ENCODE measurements at regions not wholly inside any gene's neighbourhood (a gene's known extent, or its start where the extent isn't known, plus 50 kb on each side); places are given as distances from the start of the nearest gene placed in this dataset.

DNA sequence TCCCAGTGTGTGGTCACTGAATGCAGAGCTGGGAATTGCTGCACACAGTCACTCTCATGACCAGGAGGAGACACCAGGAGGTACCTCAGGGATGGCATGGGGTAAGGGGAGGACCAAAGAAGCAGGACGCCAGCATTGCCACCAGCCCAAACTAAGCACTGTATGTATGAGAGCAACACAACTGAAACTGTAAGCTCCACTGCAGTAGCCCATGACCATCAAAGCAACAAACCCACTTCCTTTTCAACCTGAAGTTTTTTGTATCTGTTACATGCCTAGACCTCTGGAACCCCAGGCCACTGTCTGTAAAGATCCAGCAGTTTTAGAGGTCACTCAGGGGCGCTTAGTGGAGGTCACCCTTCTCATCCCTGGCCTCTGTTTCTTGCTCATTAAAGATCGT lies 164.3 kb downstream of the SETD4 start:
- no peak for DNase-seq (ENCODE audit: low read depth)

DNA sequence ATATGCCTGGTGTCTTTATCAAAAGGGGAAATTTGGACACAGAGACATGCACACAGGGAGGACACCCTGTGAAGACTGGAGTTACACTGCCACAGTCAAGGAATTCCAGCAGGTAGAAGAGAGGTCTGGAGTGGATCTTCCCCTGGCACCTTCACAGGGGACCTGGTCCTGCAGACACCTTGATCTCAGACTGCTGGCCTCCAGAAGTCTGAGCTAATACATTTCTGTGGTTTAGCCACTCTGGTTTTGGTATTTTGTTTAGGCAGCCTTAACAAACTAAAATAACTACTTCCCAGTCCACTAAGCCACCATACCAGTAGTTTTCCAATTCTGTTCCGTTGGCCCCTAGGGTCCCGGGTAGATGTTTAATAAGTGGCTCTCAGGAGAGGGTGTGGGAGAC lies 164.7 kb downstream of the SETD4 start:
- no peak for DNase-seq (ENCODE audit: low read depth)

DNA sequence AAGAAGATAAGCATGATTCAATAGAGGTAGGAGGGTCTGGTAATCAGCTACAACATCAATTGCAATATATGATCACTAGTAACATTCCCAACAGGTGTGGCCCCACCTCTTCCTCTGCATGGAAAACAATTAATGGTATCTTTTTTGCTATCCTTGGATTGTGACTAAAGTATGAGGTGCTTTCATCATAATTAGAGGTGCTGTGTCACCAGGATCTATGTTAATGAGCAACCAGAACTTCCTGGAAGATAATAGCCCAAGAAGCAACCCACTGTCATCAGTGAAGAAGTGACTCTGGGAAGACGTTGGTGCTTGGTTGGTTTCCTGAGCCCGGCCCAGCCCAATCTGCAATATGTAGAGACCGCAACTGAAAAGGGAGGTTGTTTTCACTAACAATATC lies 167.2 kb downstream of the SETD4 start:
- DNase-seq (ENCODE audit: low read depth): no peak

DNA sequence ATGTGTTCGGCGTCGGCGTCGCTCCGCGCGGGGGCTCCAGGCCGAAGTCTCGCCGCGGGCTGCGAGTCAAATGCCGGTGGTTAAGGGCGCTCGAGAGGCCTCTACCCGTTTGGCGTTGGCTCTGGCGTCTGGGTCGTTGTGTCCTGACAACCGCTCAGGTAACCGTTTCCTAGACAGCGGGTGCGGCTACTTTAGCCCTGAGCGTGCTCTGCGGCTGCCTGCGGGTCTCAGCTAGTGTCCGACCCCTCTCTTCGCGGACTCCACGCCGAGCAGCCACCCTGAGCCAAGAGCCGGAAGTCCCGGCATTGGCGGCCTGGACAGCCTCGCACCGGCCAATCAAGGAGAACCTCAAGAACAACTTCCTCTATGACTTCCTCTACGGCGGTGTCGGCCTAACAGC lies 173.4 kb downstream of the SETD4 start:
- DNase-seq (ENCODE audit: low read depth): no peak

DNA sequence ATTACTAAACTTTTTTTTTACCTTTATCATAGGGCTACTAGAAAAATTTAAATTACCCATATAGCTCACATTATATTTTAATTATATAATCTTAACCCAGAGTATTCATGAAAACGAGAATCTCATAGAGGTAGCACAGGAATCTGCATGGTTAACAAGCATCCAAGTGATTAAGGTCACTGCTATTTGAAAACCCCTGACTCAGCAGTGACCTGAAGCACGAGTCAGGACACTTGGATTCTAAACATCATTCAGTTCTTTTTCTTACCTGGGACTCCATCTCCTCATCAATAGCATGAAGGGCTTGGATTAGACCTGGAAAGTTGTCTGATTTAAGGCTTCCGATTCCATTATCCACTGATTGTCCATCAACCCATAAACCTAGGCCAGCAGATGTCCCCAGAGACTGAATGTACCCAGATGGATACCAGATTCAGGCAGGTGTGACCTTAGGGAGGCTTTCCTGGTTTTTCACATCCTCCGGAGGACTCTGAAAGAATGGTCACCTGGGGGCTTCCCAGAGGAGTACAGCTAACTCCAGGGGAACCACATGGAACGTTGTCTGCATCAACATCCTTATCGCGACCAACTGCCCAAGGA lies 174.3 kb downstream of the SETD4 start:
- no peak for DNase-seq (ENCODE audit: low read depth)

DNA sequence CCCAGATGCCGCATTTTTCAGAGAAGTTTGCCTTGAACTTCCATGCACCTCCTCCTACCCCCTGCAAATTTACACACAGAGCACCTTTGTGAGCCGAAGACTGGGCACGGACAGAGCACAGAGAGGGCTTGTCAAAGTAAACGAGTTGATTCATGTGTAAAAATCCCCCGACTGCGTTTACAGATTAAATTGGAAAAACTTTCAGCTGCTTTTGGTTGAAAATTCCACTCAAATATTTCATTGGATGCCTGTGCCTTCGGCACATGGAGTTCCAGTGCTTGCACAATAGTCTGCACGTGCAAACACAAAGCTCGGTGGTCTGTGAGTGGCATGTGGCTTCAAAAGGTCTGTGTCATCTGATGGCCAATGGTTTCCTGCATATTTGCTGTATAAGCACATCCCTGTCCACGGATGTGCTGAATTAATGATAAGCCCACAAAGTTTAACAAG lies 177.5 kb downstream of the SETD4 start:
- DNase-seq (ENCODE audit: low read depth): no peak

DNA sequence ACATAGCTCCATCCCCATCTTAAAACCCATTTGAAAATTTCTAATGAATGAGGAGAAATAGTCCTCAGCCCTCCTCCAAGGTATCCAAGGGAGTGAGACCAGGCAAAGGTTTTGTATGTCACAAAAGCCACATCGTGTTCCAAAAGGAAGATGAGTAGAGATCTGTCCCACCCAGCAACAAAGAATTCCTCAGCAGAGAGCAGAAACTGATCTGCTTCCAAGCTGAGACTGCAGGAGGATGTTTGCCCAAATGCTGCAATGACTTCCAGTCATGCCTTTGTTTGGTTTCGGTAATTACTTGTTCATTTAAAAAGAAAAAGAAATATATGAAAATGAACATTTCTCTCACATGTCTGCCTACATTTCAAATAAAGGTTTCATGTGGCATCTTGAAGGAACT lies 186.9 kb downstream of the SETD4 start:
- DNase-seq (ENCODE audit: low read depth): no peak

DNA sequence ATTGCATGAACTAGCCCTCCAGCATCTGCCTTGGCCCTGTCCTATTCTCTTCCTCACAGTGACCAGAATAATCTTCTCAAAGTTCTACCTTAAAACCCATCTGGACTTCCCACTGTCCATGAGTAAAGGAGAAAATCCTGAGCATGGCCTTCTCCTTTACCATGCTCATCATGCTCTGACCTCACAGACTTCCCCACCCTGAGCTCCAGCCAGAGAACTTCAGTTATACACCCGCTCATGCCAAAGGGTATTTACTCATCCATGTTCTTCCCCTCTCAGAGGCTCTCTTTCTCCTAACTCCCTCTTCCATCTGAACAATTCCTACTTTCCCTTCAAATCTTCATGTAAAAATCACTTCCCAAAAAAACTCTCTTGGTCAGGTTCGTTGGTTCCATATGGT lies 188.4 kb downstream of the SETD4 start:
- no peak for DNase-seq (ENCODE audit: low read depth)

DNA sequence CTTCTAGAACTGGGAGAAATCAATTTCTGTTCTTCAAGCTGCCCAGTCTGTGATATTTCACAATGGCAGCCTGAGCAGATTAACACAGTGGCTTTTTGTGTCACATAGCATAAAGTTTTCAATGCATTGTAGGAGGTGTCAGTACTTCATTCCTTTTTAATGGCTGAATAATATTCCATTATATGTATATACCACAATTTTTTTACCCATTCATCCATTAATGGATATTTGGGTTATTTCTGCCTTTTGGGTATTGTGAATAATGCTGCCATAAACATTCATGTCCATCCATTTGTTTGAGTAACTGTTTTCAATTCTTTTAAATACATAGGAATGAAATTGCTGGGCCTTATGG lies 191.5 kb downstream of the SETD4 start:
- no peak for DNase-seq (ENCODE audit: low read depth)

DNA sequence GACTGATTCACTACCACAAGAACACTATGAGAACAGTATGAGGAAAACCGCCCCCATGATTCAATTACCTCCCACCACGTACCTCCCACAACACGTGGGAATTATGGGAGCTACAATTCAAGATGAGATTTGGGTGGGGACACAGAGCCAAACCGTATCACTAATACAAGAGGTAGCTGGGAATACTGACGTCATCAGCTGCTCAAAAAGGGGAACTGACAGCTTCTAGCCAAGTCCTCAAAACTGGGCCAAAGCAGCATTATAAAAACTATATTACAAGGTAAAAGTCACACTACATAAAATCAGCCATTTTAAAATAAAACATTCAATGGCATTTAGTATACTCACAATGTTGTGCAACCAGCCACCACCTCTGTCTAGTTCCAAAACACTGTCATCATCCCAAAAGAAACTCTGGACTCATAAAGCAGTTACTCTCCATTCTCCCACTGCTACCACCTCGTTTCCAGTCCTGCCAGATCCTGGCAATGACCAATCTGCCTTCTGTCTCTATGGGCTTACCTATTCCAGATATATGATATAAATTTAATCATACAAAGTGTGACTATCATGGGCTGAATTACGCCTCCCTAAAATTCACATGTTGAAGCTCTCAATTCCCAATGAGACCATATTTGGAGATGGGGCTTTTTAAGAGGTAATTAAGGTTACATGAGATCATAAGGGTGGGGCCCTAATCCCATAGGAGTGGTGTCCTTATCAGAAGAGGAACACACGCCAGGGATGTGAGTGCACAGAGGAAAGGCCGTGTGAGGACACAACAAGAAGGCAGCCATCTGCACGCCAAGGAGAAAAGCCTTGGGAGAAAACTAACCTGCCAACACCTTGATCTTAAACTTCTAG lies 192.1 kb downstream of the SETD4 start:
- no peak for DNase-seq (ENCODE audit: low read depth)

DNA sequence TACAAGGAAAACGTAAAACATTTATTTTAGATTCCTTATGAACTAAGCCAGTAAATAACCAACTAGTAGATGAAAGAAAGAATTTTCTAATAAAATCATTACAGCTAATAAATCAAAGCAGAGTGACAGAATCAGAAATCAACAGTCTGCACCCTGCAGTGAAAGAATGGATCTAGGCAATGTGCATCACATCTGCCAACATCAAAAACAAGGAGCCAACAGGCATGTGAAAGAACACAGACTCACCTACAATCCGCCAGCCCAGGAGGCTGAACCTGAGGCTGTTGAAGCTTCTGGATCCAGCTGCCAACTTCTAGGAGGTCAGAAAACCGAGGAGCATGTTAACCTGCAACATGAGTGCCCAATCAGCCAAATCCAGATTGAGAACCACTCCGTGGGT lies 196.3 kb downstream of the SETD4 start:
- no peak for DNase-seq (ENCODE audit: low read depth)

DNA sequence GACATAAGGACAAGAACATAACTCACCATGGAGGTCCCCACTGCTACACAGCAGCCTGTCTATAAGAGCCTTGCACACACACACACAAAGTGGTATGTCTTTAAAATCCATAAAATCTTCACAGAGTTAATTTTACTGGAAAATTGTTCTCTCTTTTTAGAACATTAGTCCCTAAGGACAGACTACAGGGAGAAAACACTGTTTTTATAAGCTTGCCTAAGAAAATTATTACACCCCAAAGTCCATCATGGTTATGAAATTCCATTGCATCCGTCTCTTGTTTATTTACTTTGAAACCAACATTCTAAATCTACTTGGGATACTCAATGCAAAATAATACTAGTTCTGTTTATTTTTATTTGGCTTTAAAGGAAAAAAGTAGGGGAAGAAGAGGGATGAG lies 197.4 kb downstream of the SETD4 start:
- DNase-seq (ENCODE audit: low read depth): no peak

DNA sequence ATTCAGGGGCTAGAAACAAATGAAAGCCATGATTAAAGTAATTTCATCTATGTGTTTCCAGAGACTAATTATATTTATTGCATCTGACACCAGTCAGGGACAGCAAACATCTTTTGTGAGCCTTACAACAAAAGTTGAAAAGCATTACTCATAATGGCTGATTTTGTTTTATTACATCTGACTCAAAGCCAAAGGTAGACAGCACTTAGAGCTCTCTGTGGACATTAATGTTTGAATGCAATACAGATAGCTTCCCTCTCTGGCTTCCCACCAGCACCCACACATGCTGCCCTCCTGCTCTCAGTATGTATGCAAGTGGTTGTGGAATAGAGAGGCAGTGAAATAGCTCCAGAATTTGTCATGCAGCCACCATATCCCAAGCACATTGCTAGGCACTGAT lies 198.7 kb downstream of the SETD4 start:
- no peak for DNase-seq (ENCODE audit: low read depth)

DNA sequence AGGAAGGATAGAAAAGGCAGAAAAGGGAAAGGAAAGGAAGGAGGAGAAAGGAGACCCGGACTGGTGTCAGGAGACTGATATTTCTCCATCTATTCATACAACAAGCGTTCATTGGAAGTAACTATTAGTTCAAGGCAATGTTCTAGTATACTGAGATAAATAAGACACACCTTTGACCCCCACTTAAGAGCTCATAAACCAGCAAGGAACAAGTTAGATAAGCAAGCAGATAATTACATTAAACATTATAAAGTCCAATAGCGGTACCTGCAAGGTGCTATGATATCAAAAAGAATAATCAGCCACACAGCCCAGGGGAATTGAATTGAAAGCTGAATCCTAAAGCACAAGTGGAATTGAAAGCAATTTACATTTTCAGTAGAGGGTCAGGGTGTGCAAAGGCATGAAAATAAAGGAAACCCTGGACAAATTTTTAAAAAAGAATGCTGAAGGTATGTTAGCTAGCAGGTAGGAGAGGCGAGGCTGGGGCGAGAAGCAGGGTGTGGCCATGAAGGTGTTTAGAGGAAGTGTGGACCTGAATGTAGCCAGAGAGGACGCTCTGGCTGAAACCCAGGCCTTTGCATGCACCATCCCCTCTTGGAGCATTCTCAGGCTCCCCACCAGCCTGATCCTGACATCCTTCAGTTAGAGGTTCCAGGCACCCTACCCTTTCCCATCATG lies 200.0 kb downstream of the SETD4 start:
- no peak for DNase-seq (ENCODE audit: low read depth)

DNA sequence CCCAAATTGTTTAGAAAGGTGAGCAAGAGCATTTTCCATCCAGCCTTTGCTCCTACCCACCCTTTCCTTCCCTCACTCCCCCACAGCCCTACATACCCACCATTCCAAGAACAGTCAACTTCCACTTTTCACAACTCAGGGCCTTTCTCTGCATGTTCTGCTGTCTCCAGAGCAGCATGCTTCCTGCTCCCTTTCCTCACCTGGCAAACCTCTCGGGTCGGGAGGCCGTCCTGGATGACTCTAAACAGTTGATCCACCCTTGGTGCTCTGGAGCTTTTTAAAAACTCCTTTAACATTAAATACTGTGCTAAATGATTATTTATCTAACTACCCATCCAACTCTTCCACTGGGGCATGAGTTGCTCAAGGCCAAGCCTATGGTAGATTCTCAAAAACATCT lies 200.6 kb downstream of the SETD4 start:
- DNase-seq (ENCODE audit: low read depth): no peak

DNA sequence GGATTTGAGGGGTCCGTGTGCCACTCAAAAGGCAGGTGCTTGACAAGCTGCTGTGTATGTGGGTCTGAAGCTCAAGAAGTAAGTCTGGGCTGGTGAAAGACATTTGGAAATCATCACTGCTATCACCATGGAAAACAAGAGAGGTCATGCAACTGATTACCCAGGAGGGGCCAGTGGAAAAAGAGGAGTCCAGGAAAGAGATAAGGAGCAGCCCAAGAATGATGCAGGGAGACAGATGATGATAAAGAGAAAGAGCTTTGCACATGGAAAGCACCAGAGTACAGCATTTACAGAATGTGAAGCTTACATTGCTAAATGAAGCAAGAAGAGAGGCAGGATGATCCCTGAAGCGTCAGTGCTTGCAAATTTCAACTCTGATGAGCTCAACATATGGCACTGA lies 203.2 kb downstream of the SETD4 start:
- DNase-seq (ENCODE audit: low read depth): no peak

DNA sequence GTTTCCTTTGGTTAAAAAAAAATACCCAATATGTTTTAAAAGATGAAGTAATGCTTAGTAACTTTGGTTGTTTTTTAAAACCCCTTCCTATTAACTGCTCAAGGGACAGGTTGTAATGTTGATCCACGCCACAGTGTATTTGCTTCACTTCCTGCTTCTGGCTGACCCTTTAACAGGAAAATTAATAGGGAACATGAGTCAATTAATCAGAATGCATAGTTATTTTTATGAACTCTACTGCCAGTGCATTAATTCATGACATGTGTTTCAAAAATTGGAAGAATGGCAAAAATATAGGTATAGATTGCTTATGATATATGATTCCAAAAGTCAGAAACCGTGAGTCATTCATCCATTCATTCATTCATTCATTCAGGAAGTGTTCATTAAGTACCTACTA lies 204.8 kb downstream of the SETD4 start:
- no peak for DNase-seq (ENCODE audit: low read depth)

DNA sequence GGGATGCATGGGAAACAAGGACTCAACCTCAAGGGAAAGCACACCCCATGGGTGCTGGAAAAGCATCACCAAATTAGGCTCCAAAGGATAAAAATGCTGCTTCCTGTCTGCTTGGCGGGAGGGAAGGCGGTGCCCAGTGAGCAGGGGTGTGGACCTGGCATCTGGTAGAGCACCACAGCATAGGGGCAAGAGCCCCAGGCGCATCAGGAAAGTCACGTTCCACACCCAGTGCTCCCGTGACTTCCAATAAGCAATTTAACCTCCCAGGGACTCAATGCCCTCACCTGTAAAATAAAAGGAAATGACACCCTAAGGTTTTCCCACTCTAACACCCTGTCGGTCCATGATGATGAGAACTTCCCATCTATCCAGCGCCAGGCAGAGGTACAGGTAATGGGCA lies 206.0 kb downstream of the SETD4 start:
- DNase-seq (ENCODE audit: low read depth): no peak

DNA sequence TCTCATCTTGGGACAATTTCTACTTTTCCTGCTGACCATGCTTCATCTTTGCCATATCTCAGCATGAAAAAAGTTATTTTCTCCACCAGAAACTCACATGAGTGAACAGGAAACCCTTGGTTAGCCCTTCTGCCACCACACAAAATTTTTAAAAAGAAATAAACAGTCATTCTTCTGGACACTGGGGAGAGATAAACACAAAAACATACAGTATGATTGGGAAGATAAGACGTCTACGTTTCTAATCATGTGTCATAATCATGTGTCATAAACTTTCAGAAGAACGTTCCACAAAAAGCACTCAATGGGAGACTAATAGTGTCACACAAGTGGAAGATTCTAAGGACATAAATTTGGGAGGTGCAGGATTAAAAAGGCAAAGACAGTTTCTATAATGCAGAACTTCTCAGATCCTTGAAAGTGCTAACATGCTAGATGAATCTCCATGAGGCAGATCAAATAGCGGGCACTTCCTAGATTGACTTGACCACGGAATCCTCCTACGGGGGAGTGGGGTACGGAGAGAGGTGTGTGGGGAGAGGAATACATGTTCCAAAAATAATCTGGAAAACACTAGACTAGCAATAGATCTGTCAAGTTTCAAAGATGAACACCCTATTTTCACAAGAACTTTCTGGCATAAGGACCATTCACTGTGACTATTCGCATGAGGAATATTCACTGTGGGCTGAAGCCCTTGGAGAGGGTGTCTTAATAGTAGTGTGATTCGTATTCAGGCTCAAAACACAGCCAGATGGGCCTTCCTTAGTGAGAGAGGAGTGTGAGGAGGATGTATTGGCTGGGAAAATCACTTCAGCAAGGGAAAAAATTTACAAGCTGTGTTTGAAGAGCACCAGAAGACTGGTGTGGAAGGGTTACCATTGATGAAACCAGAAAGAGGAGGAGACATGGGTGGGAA lies 206.7 kb downstream of the SETD4 start:
- no peak for DNase-seq (ENCODE audit: low read depth)

DNA sequence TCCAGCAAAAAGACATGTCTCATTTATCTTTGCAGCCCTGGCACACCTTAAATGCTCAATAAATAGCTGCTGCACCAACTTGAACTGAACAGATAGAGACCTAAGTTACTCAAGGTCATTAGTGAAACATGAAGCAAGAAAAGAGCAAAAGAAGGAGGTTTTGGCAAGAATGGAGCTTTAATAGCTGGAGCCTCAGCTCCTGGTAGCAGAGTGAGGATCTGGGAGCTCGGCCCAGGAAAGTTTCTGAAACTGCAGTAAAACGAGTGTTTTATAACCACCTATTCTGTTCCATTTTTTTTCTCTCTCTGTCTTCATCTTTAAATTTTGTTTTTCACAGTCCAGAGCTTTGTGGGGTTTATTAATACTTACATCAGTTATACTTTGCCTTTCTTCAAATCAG lies 207.5 kb downstream of the SETD4 start:
- no peak for DNase-seq (ENCODE audit: low read depth)

DNA sequence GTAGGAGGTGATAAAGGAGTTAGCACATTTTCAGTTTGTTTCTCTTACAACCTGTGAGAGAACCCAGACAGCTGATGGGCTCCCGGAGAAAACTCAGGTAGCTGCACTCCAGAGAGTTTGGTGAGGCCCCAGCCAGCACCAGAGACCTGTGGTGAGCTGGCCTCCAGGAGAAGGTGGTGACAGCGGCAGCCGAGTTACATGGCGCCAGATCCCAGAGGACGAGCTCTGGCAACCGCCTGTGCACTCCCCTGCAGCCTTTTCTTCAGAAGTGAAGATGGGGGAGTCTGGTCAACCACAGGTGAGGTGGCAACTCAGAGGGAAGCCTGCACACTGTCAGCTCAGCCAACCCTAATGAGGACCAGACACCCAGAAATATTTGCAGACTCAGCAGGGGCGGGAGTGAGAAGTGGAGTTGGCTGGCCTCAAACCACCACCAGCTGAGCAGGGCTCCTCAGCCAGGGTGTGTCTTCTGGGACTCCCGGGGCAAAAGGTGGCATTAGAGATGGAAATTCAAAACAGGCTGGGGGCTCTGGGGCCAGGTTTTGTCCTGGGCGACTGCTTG lies 209.7 kb downstream of the SETD4 start:
- DNase-seq (ENCODE audit: low read depth): no peak

DNA sequence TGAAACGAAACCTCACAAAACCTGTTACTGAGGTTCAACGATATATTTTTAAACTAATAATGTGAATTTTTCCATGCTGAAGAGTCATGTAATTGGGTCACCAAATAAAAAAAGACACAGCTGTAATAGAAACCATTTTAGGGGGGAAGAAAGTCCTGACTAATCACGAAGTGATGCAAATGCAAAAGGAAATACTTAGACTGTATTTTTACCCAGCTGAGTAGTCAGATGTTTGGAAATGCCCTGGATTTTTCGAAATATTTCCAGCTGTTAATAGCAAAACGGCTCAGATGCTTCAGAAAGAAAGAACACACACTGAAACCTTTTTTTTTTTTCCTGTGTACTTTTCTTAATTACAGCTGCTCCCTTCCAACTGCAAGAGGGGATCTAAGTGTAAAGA lies 210.3 kb downstream of the SETD4 start:
- DNase-seq (ENCODE audit: low read depth): no peak
